HG03108 (cell line): ENCODE measurements at regions not wholly inside any gene's neighbourhood (a gene's known extent, or its start where the extent isn't known, plus 50 kb on each side); places are given as distances from the start of the nearest gene placed in this dataset.

Source experiments
- ATAC-seq: cut with Tn5 transposase; IDR thresholded peaks from one replicate; pipeline ENCODE4 v1.9.1; 2021; ENCODE audit warnings: moderate library complexity; ENCODE audit not compliant: unreplicated experiment

DNA sequence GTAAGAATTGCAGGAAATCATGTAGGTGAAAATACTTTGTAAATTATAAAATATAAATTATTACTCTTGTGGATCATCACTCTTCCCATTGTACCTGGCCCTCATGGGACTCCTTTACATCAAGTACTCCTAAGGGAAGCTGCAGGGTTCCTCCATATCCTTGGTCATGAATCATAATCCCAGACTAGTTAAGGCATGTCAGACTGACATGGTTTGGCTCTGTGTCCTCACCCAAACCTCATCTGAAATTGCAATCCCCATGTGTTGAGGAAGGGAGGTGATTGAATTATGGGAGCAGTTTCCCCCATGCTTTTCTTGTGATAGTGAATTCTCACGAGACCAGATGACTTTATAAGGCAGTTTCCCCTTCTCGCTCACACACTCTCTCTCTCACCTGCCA, 77.1 kb downstream of the CMPK2 start:
- no peak for ATAC-seq

DNA sequence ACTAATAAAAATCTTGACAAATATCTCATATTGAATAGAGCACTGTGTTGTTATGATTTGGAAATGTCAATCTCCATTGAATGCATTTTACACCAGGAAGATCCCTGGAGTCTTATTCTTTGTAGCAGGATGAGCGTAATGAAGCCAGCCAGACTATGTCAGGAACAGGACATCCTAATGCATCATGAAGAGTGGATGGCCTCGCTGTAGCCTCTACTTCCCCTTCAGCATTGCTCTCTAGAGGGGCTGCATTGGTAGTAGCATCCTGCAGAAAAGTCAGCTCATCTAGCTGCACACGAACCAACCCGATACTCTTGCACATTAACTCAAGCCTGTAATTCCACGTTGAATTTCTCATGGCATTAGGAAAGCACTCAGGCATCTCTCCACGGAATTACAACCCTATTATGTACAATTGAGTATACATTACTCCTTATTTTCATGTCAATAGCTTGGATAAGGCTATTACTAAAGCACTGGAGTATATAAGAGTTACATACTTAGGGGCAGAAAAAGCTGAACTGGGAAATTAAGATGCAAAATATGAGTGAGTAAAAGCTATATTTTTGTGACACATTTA, 76.1 kb downstream of the CMPK2 start:
- no peak for ATAC-seq

DNA sequence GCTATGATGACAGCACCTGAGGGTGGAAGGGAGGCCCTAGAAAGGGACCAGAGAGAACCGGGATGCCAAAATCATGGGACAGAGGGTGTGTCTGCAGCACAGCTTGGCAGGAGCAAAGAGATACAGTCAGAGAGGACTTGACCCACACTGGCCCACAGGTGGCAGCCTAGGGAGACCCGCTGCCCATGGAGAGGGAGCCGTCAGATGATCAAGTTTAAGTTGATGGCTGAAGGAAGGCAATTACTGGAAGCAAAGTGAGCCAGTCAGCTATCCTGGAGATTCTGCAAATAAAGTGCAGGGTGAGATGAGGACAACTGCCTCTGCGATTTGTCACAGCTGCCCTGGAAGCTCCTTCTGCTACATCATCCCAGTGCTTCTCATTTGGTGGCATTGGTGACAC, 74.0 kb downstream of the CMPK2 start:
- ATAC-seq: no peak

DNA sequence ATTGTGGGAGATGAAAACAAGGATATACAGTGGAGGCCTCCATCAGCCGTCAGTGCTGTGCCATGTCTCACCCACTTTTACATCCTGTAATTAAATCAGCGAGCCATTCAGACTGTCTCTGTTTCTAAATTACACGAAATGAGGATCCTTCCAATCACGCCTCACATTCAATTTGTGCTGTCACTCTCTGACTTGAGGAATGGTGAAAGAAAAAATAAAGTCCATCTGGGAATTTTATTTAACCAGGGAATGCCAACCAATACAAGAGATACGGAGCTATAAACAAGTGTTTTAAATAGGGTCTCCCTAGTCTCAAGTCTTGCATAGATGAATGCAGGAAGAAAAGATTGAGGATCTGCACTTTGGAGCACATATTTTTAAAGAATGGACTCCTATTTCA, 72.8 kb downstream of the CMPK2 start:
- ATAC-seq: no peak

DNA sequence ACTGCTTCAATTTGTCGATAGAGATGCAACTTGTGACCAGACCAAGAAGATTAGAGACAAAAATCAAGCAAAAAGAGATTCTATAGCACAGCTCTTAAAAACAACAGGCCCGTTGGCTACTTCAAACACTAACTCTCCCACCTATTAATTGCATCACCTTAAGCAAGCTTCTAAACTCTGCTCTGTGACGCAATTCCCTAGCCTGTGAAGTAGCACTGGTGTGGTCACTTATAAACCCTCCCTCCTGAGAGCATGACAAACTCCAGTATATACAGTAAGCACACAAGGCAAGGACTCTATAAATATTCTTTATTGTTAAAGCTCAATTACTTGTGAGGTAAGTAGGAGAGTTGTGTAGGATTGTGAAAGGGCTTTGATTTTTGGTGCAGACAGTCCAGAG, 72.3 kb downstream of the CMPK2 start:
- ATAC-seq: no peak

DNA sequence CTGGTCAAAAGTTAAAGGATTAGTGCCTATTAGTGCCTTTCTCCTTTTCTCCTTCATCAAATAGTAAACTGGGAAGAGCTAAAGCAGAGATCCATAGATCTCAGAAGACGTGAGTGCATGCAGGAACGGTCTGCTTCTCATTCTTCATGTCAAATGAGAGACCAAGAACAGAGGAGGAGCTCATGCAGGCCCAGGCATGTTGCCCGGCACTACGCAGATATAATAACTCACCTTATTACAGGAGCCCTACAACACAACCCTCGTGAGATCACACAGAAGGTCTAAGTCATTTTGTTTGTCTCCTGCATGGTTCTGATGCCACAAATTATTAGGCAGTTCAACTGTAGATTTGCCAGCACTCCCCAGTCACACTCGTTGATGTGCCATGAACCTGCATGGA, 71.8 kb downstream of the CMPK2 start:
- ATAC-seq: no peak

DNA sequence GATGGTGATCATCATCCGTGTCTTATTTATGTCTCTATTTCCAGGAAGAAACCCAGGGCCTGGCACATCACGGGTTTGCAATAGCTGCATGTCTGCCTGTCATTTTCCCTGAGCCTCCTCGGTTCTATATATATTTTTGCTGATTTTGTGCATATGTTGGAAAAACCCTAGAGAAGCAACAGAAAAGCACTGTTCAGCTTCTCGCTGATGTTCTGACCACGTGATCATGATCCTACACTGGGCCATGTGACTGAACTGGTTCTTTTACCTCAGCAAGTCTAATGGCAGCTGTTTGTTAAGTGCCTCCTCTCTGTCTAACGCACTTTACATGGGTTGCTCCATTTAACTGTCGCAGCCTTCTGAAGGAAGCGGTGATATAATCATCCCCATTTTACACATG, 71.3 kb downstream of the CMPK2 start:
- no peak for ATAC-seq
